SK-N-SH treated with all-trans-retinoic acid at 6 μM for 48 hours (cell line): ENCODE measurements at regions not wholly inside any gene's neighbourhood (a gene's known extent, or its start where the extent isn't known, plus 50 kb on each side); places are given as distances from the start of the nearest gene placed in this dataset.
A peak's percentile ranks its signal among the peaks of the same experiment; 100 is the strongest.

Experiments used
- ATAC-seq: fragments of 200-7000 bp; cut with Tn5 transposase; 3 replicates; pipeline ENCODE4 v1.9.1; 2020; ENCODE audit warnings: mild to moderate bottlenecking, moderate library complexity
- ARNTL ChIP-seq: fragments of 450-650 bp; formaldehyde crosslinking; IDR thresholded peaks from 2 replicates; pipeline ENCODE4 v1.5.0; 2020; ENCODE audit warnings: low read depth, mild to moderate bottlenecking, moderate library complexity, borderline replicate concordance
- BACH2 ChIP-seq: fragments of 250-450 bp; sonication (Bioruptor Pico); IDR thresholded peaks from 2 replicates; pipeline ENCODE4 v1.9.0; 2021; ENCODE audit warnings: mild to moderate bottlenecking, borderline replicate concordance
- GLIS3 ChIP-seq: fragments of 250-450 bp; sonication (Bioruptor Pico); IDR thresholded peaks from 2 replicates; pipeline ENCODE4 v1.5.0; 2020; ENCODE audit warnings: mild to moderate bottlenecking, moderate library complexity
- ISL1 ChIP-seq: fragments of 250-450 bp; sonication (Bioruptor Pico); IDR thresholded peaks from 2 replicates; pipeline ENCODE4 v2.1.2; 2022; ENCODE audit warnings: mild to moderate bottlenecking, moderate library complexity
- PATZ1 ChIP-seq: fragments of 250-450 bp; sonication (Bioruptor Pico); IDR thresholded peaks from 2 replicates; pipeline ENCODE4 v1.8.0; 2020; ENCODE audit warnings: mild to moderate bottlenecking, moderate library complexity, borderline replicate concordance
- PPARA ChIP-seq: fragments of 250-450 bp; sonication (Bioruptor Pico); IDR thresholded peaks from 2 replicates; pipeline ENCODE4 v1.5.0; 2020; ENCODE audit warnings: mild to moderate bottlenecking, borderline replicate concordance
- RARB ChIP-seq: fragments of 250-450 bp; sonication (Bioruptor Pico); IDR thresholded peaks from 2 replicates; pipeline ENCODE4 v1.8.0; 2021; ENCODE audit warnings: mild to moderate bottlenecking, moderate library complexity
- SNAI2 ChIP-seq: fragments of 250-450 bp; sonication (Bioruptor Pico); IDR thresholded peaks from 2 replicates; pipeline ENCODE4 v1.5.0; 2020; ENCODE audit warnings: mild to moderate bottlenecking, moderate library complexity
- TCF4 ChIP-seq: fragments of 250-450 bp; sonication (Bioruptor Pico); IDR thresholded peaks from 2 replicates; pipeline ENCODE4 v1.8.0; 2021; ENCODE audit warnings: mild to moderate bottlenecking, moderate library complexity, borderline replicate concordance
- TOX ChIP-seq: fragments of 250-450 bp; sonication (Bioruptor Pico); IDR thresholded peaks from 2 replicates; pipeline ENCODE4 v1.8.0; 2021; ENCODE audit warnings: mild to moderate bottlenecking, moderate library complexity, borderline replicate concordance
- ZC3H10 ChIP-seq: fragments of 250-450 bp; sonication (Bioruptor Pico); IDR thresholded peaks from 2 replicates; pipeline ENCODE4 v1.5.1; 2021; ENCODE audit warnings: mild to moderate bottlenecking, moderate library complexity
- ZFP3 ChIP-seq: fragments of 250-450 bp; sonication (Bioruptor Pico); IDR thresholded peaks from 2 replicates; pipeline ENCODE4 v1.5.0; 2020; ENCODE audit warnings: mild to moderate bottlenecking, moderate library complexity
- ZFP30 ChIP-seq: fragments of 450-650 bp; formaldehyde crosslinking; IDR thresholded peaks from 2 replicates; pipeline ENCODE4 v1.5.0; 2022; ENCODE audit warnings: mild to moderate bottlenecking, moderate library complexity
- ZNF565 ChIP-seq: fragments of 450-650 bp; formaldehyde crosslinking; conservative IDR thresholded peaks from 2 replicates; pipeline ENCODE4 v1.5.0; 2020; ENCODE audit warnings: low read depth, mild to moderate bottlenecking, moderate library complexity
- ZNF70 ChIP-seq: fragments of 450-650 bp; formaldehyde crosslinking; IDR thresholded peaks from 2 replicates; pipeline ENCODE4 v1.5.0; 2020; ENCODE audit warnings: mild to moderate bottlenecking, moderate library complexity
- ZNF8 ChIP-seq: fragments of 450-650 bp; formaldehyde crosslinking; IDR thresholded peaks from 2 replicates; pipeline ENCODE4 v1.5.0; 2020; ENCODE audit warnings: mild to moderate bottlenecking, moderate library complexity
- TF ChIP-seq, protein P1 (sequence below): fragments of 250-450 bp; sonication (Bioruptor Pico); IDR thresholded peaks from 2 replicates; pipeline ENCODE4 v1.8.0; 2021; ENCODE audit warnings: low read depth, mild to moderate bottlenecking, moderate library complexity, borderline replicate concordance
- TF ChIP-seq, protein P2 (sequence below): fragments of 250-450 bp; sonication (Bioruptor Pico); IDR thresholded peaks from 2 replicates; pipeline ENCODE4 v1.5.1; 2021; ENCODE audit warnings: mild to moderate bottlenecking, moderate library complexity
- TF ChIP-seq, protein P3 (sequence below): fragments of 250-450 bp; sonication (Bioruptor Pico); IDR thresholded peaks from 2 replicates; pipeline ENCODE4 v1.5.1; 2020; ENCODE audit warnings: low read depth, mild to moderate bottlenecking, moderate library complexity

DNA sequence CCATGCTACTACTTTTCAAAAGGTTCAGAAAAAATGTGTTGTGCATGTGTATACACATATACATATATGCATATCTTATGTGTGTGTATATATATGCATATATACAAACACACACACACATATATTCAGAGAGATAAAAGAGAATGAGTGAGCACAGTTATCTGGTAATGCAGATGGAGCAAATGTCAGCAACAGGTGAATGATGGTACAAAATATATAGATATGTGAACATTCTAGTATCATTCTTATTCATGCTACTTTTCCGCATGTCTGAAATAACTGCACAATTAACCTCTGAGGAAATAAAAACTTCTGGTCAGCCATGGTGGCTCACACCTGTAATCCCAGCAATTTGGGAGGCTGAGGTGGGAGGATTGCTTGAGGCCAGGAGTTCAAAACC is 222.6 kb upstream of the NANOGP8 start:
- no peak for ATAC-seq

DNA sequence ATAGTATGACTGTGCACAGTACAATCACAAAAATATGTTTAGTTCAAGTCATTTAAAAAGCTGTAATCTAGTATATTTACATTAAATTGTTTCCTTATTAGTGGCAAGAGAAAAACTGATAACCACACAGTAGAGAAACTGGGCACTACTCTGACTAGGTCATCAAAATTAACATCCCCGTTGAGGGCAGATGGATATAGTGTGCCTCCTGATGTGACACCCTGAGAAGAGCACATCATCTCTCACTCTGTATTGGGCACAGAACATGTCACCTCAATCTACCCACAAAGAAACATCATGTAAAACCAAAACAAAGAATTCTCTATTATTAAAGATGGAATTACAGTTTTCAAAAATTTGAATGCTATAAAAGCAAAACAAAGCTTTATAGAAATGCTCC is 221.9 kb upstream of the NANOGP8 start:
- ATAC-seq: no peak
- TF ChIP-seq ZNF565 (no peak), PPARA (no peak), ZNF8 (CRISPR knock-in tag) (no peak), ZC3H10 (CRISPR knock-in tag) (peak; percentile 3; the same call in 1 of the 2 replicates), BACH2 (CRISPR knock-in tag) (no peak), ZFP30 (no peak), GLIS3 (CRISPR knock-in tag) (no peak)
- TF ChIP-seq, all 23 proteins: peak for 1

More for the DNA sequence above, 222.6 kb upstream of the NANOGP8 start:
- TF ChIP-seq ISL1 (CRISPR knock-in tag) (no peak), TCF4 (CRISPR knock-in tag) (no peak), PPARA (no peak), ZNF565 (no peak), RARB (CRISPR knock-in tag) (no peak), PATZ1 (CRISPR knock-in tag) (no peak), BACH2 (CRISPR knock-in tag) (no peak)
- TF ChIP-seq, protein P1, sequence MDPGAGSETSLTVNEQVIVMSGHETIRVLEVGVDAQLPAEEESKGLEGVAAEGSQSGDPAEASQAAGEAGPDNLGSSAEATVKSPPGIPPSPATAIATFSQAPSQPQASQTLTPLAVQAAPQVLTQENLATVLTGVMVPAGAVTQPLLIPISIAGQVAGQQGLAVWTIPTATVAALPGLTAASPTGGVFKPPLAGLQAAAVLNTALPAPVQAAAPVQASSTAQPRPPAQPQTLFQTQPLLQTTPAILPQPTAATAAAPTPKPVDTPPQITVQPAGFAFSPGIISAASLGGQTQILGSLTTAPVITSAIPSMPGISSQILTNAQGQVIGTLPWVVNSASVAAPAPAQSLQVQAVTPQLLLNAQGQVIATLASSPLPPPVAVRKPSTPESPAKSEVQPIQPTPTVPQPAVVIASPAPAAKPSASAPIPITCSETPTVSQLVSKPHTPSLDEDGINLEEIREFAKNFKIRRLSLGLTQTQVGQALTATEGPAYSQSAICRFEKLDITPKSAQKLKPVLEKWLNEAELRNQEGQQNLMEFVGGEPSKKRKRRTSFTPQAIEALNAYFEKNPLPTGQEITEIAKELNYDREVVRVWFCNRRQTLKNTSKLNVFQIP (CRISPR knock-in tag): no peak

DNA sequence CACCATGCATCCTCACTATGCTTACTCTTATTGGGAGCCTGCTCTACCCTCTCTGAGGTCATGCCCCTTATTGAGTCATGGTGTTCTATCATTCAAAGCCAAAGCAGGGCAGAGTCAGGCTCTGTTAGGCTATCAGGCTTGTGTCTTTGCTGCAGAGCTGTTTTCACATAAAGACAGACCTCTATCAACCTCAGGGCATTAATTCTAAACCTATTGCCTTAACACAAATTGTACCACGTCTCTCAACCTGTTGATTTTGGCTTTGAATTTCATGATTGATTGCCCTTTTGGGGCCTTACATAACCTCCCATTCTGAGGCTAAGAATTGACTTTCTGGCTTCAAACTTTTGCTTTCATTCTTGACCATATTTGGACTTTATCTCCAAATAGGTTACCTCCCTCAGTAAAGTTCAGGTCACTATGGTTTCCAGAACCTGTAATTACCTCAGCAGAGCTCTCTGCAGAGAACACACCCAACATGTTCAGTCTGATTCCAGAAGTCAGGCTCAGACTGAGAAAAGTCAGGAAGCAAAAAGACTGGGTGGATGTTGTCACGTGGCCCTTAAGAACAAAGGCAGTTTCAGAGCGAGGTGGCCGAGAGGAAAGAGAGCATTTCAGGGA is 221.4 kb upstream of the NANOGP8 start:
- TF ChIP-seq, protein P2, sequence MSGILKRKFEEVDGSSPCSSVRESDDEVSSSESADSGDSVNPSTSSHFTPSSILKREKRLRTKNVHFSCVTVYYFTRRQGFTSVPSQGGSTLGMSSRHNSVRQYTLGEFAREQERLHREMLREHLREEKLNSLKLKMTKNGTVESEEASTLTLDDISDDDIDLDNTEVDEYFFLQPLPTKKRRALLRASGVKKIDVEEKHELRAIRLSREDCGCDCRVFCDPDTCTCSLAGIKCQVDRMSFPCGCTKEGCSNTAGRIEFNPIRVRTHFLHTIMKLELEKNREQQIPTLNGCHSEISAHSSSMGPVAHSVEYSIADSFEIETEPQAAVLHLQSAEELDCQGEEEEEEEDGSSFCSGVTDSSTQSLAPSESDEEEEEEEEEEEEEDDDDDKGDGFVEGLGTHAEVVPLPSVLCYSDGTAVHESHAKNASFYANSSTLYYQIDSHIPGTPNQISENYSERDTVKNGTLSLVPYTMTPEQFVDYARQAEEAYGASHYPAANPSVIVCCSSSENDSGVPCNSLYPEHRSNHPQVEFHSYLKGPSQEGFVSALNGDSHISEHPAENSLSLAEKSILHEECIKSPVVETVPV: no peak
- no peak for TF ChIP-seq ZNF565
- peak; percentile 3; the same call in 1 of the 2 replicates for TF ChIP-seq ZC3H10 (CRISPR knock-in tag)
- TF ChIP-seq ARNTL (CRISPR knock-in tag): no peak
- no peak for TF ChIP-seq PPARA
- TF ChIP-seq, protein P3, sequence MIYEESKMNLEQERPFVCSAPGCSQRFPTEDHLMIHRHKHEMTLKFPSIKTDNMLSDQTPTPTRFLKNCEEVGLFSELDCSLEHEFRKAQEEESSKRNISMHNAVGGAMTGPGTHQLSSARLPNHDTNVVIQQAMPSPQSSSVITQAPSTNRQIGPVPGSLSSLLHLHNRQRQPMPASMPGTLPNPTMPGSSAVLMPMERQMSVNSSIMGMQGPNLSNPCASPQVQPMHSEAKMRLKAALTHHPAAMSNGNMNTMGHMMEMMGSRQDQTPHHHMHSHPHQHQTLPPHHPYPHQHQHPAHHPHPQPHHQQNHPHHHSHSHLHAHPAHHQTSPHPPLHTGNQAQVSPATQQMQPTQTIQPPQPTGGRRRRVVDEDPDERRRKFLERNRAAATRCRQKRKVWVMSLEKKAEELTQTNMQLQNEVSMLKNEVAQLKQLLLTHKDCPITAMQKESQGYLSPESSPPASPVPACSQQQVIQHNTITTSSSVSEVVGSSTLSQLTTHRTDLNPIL (CRISPR knock-in tag): no peak
- TF ChIP-seq ZFP3: no peak
- TF ChIP-seq ZFP30: no peak
- peak; percentile 84 for ATAC-seq

DNA sequence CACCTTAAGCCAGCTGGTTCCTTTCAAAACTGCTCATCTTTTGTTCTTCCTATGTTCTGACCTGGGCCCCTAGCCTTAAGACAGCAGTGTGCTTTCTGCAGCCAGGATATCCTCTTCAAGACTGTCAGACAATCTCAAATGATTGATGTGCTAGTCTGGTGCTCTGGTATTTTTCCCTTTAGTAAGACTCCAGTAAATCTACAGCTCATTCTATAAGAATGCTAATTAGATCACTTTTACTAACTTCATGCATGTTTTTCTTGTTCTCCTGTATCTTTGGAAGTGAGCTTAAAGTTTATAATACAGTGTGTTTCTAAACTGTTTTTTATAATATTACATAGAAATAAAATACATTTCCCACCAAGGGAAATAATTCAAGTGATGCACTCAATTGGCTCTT is 220.9 kb upstream of the NANOGP8 start:
- peak; percentile 81 for ATAC-seq
- TF ChIP-seq ZNF565: no peak
- TF ChIP-seq, protein P1 (CRISPR knock-in tag): no peak
- peak; percentile 82 for TF ChIP-seq ISL1 (CRISPR knock-in tag)
- peak; percentile 47; the same call in 1 of the 2 replicates for TF ChIP-seq TCF4 (CRISPR knock-in tag)
- TF ChIP-seq TOX: peak; percentile 85
- TF ChIP-seq PATZ1 (CRISPR knock-in tag): peak; percentile 12; the same call in 1 of the 2 replicates
- no peak for TF ChIP-seq SNAI2
- no peak for TF ChIP-seq ZNF70 (CRISPR knock-in tag)
- TF ChIP-seq, protein P3 (CRISPR knock-in tag): peak; percentile 93; the same call in 1 of the 2 replicates
- TF ChIP-seq RARB (CRISPR knock-in tag): 0 out of 2 replicates have a peak, but pooled peaks have one; percentile 56
- peak; percentile 87; the same call in 1 of the 2 replicates for TF ChIP-seq ZC3H10 (CRISPR knock-in tag)
- 0 out of 2 replicates have a peak, but pooled peaks have one; percentile 13 for TF ChIP-seq ZFP30
- TF ChIP-seq, protein P2: no peak; the same call in 1 of the 2 replicates
